Neuronal stem cell (in vitro differentiated cells): ENCODE measurements at regions not wholly inside any gene's neighbourhood (a gene's known extent, or its start where the extent isn't known, plus 50 kb on each side); places are given as distances from the start of the nearest gene placed in this dataset.

Experiments
- DNase-seq: peaks from one replicate; pipeline ENCODE4 v3.0.0-alpha.2; 2013; ENCODE audit warnings: low spot score
- H2AFZ ChIP-seq: one replicate; pipeline ENCODE4 v1.6.1; 2013; ENCODE audit warnings: mild to moderate bottlenecking, low read length, inconsistent platforms
- H2AK5ac ChIP-seq: 2 replicates; pipeline ENCODE4 v1.6.1; 2013; ENCODE audit warnings: low read depth, mild to moderate bottlenecking, inconsistent platforms, low read length, moderate library complexity, mixed read lengths
- H2BK120ac ChIP-seq: 2 replicates; pipeline ENCODE4 v1.6.1; 2013; ENCODE audit warnings: low read depth, mild to moderate bottlenecking, inconsistent platforms, low read length, moderate library complexity, mixed read lengths
- H2BK12ac ChIP-seq: one replicate; pipeline ENCODE4 v1.6.1; 2013; ENCODE audit warnings: low read length, inconsistent platforms
- H2BK15ac ChIP-seq: 2 replicates; pipeline ENCODE4 v1.6.1; 2013; ENCODE audit warnings: mild to moderate bottlenecking, low read length, inconsistent platforms, mixed read lengths
- H2BK5ac ChIP-seq: one replicate; pipeline ENCODE4 v1.6.1; 2013; ENCODE audit warnings: inconsistent platforms, mild to moderate bottlenecking, low read length, moderate library complexity
- H3K14ac ChIP-seq: one replicate; pipeline ENCODE4 v1.6.1; 2013; ENCODE audit warnings: low read length, inconsistent platforms
- H3K18ac ChIP-seq: 2 replicates; pipeline ENCODE4 v1.6.1; 2013; ENCODE audit warnings: low read length, inconsistent platforms
- H3K23ac ChIP-seq: 2 replicates; pipeline ENCODE4 v1.6.1; 2013; ENCODE audit warnings: low read depth, mild to moderate bottlenecking, mixed read lengths, low read length, inconsistent platforms; ENCODE audit not compliant: poor library complexity
- H3K27ac ChIP-seq: replicated peaks from 3 replicates; pipeline ENCODE4 v1.5.1; 2013; ENCODE audit warnings: low read length, inconsistent platforms
- H3K27me3 ChIP-seq, 3 experiments: 2 replicates each; pipeline ENCODE4 v1.6.1; 2013; ENCODE audit warnings: low read length in 3 of 3, mild to moderate bottlenecking in 2 of 3, inconsistent platforms in 1 of 3, low read depth in 1 of 3, mixed read lengths in 1 of 3, moderate library complexity in 1 of 3; ENCODE audit not compliant: control insufficient read depth in 3 of 3, insufficient read depth in 3 of 3
- H3K36me3 ChIP-seq, 2 donors: replicated peaks in 1 of 2; 2 replicates each; pipeline ENCODE4 v1.6.1; 2013; ENCODE audit warnings: low read length in 2 of 2; ENCODE audit not compliant: control insufficient read depth in 2 of 2, insufficient read depth in 2 of 2
- H3K4ac ChIP-seq: 2 replicates; pipeline ENCODE4 v1.6.1; 2013; ENCODE audit warnings: inconsistent platforms, mild to moderate bottlenecking, low read length, moderate library complexity
- H3K4me1 ChIP-seq, 2 donors: 1 replicate in 1 of 2; 2 replicates in 1 of 2; pipeline ENCODE4 v1.6.1; 2013; ENCODE audit warnings: low read length in 2 of 2, low read depth in 1 of 2; ENCODE audit not compliant: control insufficient read depth in 2 of 2, insufficient read depth in 1 of 2
- H3K4me2 ChIP-seq: one replicate; pipeline ENCODE4 v1.6.1; 2013; ENCODE audit warnings: mild to moderate bottlenecking, low read length, inconsistent platforms; ENCODE audit not compliant: insufficient read depth, poor library complexity, severe bottlenecking
- H3K4me3 ChIP-seq, 2 donors: 2 replicates each; pipeline ENCODE4 v1.5.1; 2013; ENCODE audit warnings: low read length in 2 of 2, mild to moderate bottlenecking in 2 of 2, inconsistent platforms in 1 of 2, moderate library complexity in 1 of 2
- H3K79me1 ChIP-seq: one replicate; pipeline ENCODE4 v1.6.1; 2013; ENCODE audit warnings: low read depth, mild to moderate bottlenecking, inconsistent platforms, low read length, moderate library complexity
- H3K9ac ChIP-seq: one replicate; pipeline ENCODE4 v1.6.1; 2013; ENCODE audit warnings: mild to moderate bottlenecking, low read depth, low read length, inconsistent platforms; ENCODE audit not compliant: poor library complexity
- H3K9me3 ChIP-seq, 2 donors: replicated peaks in 1 of 2; 2 replicates each; pipeline versions ENCODE3 to v1.6.1; 2013; ENCODE audit warnings: low read length in 2 of 2, mild to moderate bottlenecking in 2 of 2, inconsistent platforms in 1 of 2, low read depth in 1 of 2, mixed read lengths in 1 of 2, moderate library complexity in 1 of 2; ENCODE audit not compliant: control insufficient read depth in 2 of 2, insufficient read depth in 1 of 2
- H4K8ac ChIP-seq: one replicate; pipeline ENCODE4 v1.6.1; 2013; ENCODE audit warnings: low read depth, mild to moderate bottlenecking, inconsistent platforms, low read length, moderate library complexity
- H4K91ac ChIP-seq: one replicate; pipeline ENCODE4 v1.6.1; 2013; ENCODE audit warnings: low read length, low read depth, mild to moderate bottlenecking, inconsistent platforms; ENCODE audit not compliant: poor library complexity
- WGBS, 2 donors: extraction: QIAGEN DNeasy Blood & Tissue Kit; methylation state at CpG; one replicate each; pipeline ENCODE4 v1.1.7; 2013; ENCODE audit warnings: missing lambda C conversion rate in 2 of 2, mixed read lengths in 1 of 2; ENCODE audit not compliant: insufficient read length in 2 of 2, insufficient replicate concordance in 1 of 2; ENCODE audit errors: extremely low coverage in 2 of 2; 5-methylcytosine and 5-hydroxymethylcytosine counted together

DNA sequence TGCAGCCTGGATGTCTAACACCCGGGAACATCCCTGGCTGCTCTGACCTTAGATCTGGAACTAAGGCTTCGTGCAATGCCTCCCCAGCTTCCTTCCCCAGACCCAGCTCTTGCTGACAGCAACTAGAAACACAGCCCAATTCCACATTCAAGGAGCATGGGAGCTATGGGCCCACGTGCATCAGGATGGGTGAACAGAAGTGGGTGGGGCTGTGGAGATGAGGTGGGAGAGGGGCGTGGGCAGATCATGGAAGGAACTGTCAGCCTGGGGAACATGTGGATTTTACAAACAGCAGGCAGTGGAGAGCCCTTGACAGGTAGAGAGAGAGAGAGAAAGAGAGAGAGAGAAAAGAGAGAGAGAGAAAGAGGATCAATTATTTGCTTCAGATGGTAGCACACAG is 231.6 kb downstream of the MATN1 start:
- H3K4me3 ChIP-seq = no peak overlapping the region
- no peaks in the 10 kb centered on the region for H3K4me1 ChIP-seq
- no peaks in the 10 kb centered on the region for H3K36me3 ChIP-seq
- no peak overlapping the region for H4K91ac ChIP-seq
- H3K18ac ChIP-seq = no peak overlapping the region
- H3K14ac ChIP-seq = no peak overlapping the region
- no peak overlapping the region for H2BK12ac ChIP-seq
- no peak for DNase-seq
- no peak overlapping the region for H3K4ac ChIP-seq
- peak overlapping the region; percentile 89 for H3K23ac ChIP-seq
- no peak overlapping the region for H2BK120ac ChIP-seq
- H3K9me3 ChIP-seq = peaks cover 0 to 7% of the 10 kb centered on the region in 2 donors
- peak overlapping the region; percentile 20 for H4K8ac ChIP-seq
- H3K27ac ChIP-seq = no peak overlapping the region
- peak overlapping the region; percentile 75 for H2BK5ac ChIP-seq
- H3K9ac ChIP-seq = no peak overlapping the region
- no peak overlapping the region for H3K4me2 ChIP-seq
- H2BK15ac ChIP-seq = no peak overlapping the region
- no peaks in the 10 kb centered on the region for H3K79me1 ChIP-seq
- no CpG with 5 or more reads among the region's 4 CpGs for WGBS, 2 donors
- no peaks in the 10 kb centered on the region for H3K27me3 ChIP-seq
- H2AK5ac ChIP-seq = no peak overlapping the region
- H2AFZ ChIP-seq = no peak overlapping the region

DNA sequence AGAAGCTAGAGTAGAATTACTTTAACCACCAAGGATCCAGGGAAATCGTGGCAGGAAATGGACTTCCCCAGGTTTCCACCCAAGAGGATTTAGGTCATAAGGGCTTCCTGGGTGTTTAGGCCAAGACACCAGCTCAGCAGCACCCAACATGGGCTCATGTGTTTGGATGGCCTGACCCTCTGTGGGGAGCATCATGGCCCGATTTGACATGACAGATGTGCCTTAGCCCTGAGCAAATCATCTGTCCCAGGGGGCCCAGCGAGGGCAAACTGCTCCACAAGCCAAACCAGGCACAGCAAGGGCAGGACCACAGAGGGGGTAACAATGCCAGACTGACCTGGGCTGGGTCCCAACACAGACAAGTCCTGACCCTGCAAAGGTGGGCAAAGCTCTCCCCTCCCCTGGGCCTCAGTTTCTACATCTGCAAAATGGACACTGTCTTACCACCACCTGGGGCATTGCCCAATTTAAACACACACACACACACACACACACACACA is 232.8 kb downstream of the MATN1 start:
- Histone ChIP-seq H3K4me1 (no peaks in the 10 kb centered on the region), H2BK120ac (no peak overlapping the region), H3K4ac (no peak overlapping the region), H2AK5ac (no peak overlapping the region), H3K4me3 (no peak overlapping the region), H2AFZ (no peak overlapping the region), H3K9me3 (peaks cover 0 to 7% of the 10 kb centered on the region in 2 donors), H4K8ac (no peak overlapping the region), H2BK12ac (no peak overlapping the region), H4K91ac (no peak overlapping the region), H3K27ac (no peak overlapping the region), H3K18ac (no peak overlapping the region), H3K14ac (no peak overlapping the region), H2BK15ac (no peak overlapping the region), H3K9ac (no peak overlapping the region), H3K27me3 (no peaks in the 10 kb centered on the region), H3K36me3 (no peaks in the 10 kb centered on the region), H3K79me1 (no peaks in the 10 kb centered on the region), H3K23ac (no peak overlapping the region), H2BK5ac (no peak overlapping the region), H3K4me2 (no peak overlapping the region)
- no CpG with 5 or more reads among the region's 3 CpGs for WGBS, 2 donors
- no peak for DNase-seq

DNA sequence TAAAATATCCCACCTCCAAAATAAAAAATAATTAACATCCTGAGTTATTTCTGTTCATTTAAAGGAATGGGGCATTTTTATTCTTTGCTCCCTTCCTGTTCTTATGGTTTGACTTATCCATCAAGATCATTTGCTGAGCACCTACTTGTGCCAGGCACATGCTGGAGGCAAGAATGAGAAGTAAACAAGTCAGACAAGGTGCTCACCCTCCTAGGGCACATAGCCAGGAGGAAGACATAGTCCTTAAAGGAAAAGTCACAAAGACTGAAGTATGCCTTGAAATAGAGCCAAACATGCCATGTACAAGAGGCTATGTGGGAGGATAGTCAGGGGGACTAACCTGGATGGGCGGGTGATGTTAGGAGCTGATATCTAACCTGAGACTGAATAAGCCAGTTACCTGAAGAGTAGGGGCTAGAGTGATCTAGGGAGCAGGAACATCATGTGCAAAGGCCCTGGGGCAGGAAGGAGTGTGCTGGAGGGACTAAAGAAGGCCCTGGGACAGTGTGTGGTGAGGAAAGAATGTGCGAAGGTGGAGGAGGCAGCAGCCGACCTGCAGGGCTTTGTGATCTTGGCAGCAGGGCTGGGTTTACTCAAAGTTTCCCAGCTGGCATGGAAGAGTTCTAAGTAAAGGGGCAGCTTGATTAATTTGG is 233.5 kb downstream of the MATN1 start:
- H2BK5ac ChIP-seq = no peak overlapping the region

DNA sequence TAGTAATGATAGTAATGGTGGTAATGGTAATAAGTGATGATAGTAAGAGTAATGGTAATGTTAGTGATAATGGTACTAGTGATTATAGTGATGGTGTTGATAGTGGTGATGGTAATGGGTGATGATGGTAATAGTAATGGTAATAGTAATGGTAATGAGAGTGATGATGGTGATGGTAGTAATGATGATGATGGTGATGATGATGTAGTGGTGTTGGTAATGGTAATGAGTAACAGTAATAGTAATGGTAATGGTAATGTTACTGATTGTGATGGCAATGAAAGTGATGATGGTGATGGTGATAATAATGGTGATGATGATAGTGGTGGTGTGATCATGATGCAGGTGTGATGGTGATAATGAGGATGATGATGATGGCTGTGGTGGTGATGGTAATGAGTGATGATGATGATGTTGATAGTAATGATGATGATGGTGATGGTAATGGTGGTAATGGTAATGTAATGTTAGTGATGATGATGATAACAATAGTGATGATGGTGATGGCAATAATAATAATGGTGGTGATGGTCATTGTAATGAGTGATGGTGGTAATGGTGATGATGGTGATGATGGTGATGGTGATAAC is 235.0 kb downstream of the MATN1 start:
- Histone ChIP-seq H2AK5ac (no peak overlapping the region), H3K4me2 (no peak overlapping the region), H3K18ac (no peak overlapping the region), H3K23ac (no peak overlapping the region), H2BK12ac (no peak overlapping the region), H3K14ac (no peak overlapping the region), H3K9me3 (peaks cover 0 to 7% of the 10 kb centered on the region in 2 donors), H2BK120ac (no peak overlapping the region), H2AFZ (no peak overlapping the region), H4K8ac (no peak overlapping the region), H3K36me3 (no peaks in the 10 kb centered on the region), H2BK15ac (no peak overlapping the region), H3K79me1 (no peaks in the 10 kb centered on the region), H3K27me3 (no peaks in the 10 kb centered on the region), H2BK5ac (no peak overlapping the region), H3K4me1 (no peaks in the 10 kb centered on the region), H3K4me3 (no peak overlapping the region), H3K4ac (no peak overlapping the region), H3K27ac (no peak overlapping the region), H3K9ac (no peak overlapping the region), H4K91ac (no peak overlapping the region)
- no peak for DNase-seq

More for the DNA sequence above, 233.5 kb downstream of the MATN1 start:
- H4K91ac ChIP-seq = no peak overlapping the region
- H2BK15ac ChIP-seq = no peak overlapping the region
- DNase-seq = no peak
- no peak overlapping the region for H3K14ac ChIP-seq
- no peak overlapping the region for H4K8ac ChIP-seq
- no peak overlapping the region for H2BK120ac ChIP-seq
- no peak overlapping the region for H2AFZ ChIP-seq
- H3K4me3 ChIP-seq = no peak overlapping the region
- no peak overlapping the region for H3K18ac ChIP-seq
- H3K36me3 ChIP-seq = no peaks in the 10 kb centered on the region
- H3K27ac ChIP-seq = no peak overlapping the region
- no peak overlapping the region for H3K4me2 ChIP-seq
- WGBS, 2 donors = no CpG with 5 or more reads among the region's 3 CpGs
- H3K4ac ChIP-seq = no peak overlapping the region
- no peak overlapping the region for H2AK5ac ChIP-seq
- no peak overlapping the region for H3K23ac ChIP-seq
- no peaks in the 10 kb centered on the region for H3K27me3 ChIP-seq
- H3K79me1 ChIP-seq = no peaks in the 10 kb centered on the region
- no peak overlapping the region for H2BK12ac ChIP-seq
- no peaks in the 10 kb centered on the region for H3K4me1 ChIP-seq
- peaks cover 0 to 7% of the 10 kb centered on the region in 2 donors for H3K9me3 ChIP-seq
- H3K9ac ChIP-seq = no peak overlapping the region
